ENCODE measurements at regions not wholly inside any gene's neighbourhood (a gene's known extent, or its start where the extent isn't known, plus 50 kb on each side); places are given as distances from the start of the nearest gene placed in this dataset.
"Not testable (repeated sequence)": the region's sequence is repeated elsewhere in the genome, so short reads cannot be mapped to it uniquely, and the experiment has no call there.

- DNase-seq, result no peak
Observed at GRCh38 chr20:52004715-52005114, 186.9 kb downstream of the ZFP64 start.

- DNase-seq, result no peak
Observed at GRCh38 chr20:52004018-52004417, 187.6 kb downstream of the ZFP64 start.

GRCh38 chr20:52003415-52003814 lies 188.2 kb downstream of the ZFP64 start:
- DNase-seq, result no peak

DNA sequence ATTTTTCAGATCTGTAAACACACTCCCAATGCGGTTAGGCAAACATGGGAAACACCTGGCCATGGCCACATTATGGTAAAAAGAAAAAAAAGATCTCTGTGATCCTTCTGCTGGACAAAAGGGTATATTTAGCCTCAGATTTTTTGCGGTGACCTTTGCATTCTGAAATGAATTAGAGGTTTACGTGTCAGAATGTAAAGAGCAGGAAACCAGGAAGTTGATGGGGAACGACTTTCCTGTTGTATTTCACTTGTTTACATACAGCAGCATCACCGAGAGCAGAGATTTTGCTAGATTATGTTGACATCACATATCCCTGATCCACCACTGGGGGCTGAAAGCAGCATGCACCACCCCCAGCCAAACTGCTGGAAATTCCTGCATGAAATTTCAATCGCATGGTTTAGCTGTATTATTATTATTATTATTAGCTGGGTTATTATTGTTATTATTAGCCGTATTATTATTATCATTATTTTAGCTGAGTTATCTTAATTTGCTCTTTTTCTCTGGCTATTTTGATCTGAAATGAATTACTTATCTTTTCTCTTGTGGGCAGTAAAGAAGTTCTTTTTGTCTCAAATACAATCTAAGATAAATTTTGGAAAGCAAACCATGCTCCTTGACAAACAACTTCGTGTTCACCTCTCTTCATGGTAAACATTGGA lies 189.4 kb downstream of the ZFP64 start:
- no peak for DNase-seq

GRCh38 chr20:51997281-51997936 lies 194.2 kb downstream of the ZFP64 start:
- not testable (repeated sequence) for DNase-seq

DNA sequence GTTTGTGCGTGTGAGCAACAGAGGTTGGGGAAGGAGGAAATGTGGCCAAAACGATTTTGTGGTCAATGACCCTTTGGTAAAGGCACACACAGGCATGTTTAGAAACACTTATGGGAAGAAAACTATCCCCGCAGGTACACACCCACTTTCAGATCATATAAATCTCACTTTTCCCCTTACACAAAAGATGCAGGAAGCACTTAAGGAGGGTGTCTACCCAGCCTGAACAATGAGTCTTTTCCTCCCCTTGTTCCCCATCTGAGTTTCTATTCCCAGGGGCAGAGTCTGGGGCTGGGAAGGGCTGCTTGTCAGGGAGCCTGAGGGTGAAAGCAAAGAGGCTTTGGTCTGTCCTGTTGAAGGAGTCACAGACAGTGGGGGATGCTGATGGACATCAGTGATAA lies 193.2 kb upstream of the SALL4 start:
- no peak for DNase-seq

- no peak for DNase-seq
Observed at GRCh38 chr20:51994751-51995417, 192.6 kb upstream of the SALL4 start.

DNA sequence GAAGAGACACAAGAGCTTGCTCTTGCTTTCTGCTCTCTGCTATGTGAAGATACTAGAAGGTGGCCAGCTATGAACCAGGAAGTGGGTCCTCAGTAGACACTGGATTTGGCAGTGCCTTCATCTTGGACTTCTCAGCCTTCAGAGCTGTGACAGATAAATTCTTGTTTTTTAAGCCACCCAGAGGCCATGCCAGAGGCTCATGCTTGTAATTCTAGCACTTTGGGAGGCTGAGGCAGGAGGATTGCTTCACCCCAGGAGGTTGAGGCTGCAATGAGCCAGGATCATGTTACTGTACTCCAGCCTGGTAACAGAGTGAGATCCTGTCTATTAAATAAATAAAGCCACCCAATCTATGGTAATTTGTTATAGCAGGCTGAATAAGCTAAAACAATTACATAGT lies 185.5 kb upstream of the SALL4 start:
- DNase-seq, result no peak

- DNase-seq, result no peak
Observed at GRCh38 chr20:51985013-51985415, 182.7 kb upstream of the SALL4 start.

- no peak for DNase-seq
Observed at GRCh38 chr20:51980277-51980676, 178.0 kb upstream of the SALL4 start.

GRCh38 chr20:51979226-51979625 lies 176.9 kb upstream of the SALL4 start:
- no peak for DNase-seq

DNA sequence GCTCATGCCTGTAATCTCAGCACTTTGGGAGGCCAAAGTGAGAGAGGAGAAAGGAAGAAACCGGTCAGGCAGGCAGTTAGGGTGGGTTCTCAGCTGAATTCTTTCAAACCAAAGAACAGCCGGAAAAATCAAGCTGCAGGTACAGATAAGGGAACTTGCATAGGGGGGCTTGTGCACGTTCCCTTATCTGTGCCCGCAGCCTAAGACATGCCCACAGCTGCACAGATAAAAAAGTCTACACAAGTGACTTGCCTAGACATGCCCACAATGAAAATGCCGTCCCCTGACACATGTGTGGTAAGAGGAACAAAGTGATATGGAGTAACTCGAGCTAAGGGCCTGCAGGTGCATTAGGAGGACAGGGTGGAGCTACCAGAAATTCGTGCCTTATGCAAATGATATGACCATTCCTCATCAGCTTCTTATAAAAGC lies 175.8 kb upstream of the SALL4 start:
- DNase-seq, result no peak

DNA sequence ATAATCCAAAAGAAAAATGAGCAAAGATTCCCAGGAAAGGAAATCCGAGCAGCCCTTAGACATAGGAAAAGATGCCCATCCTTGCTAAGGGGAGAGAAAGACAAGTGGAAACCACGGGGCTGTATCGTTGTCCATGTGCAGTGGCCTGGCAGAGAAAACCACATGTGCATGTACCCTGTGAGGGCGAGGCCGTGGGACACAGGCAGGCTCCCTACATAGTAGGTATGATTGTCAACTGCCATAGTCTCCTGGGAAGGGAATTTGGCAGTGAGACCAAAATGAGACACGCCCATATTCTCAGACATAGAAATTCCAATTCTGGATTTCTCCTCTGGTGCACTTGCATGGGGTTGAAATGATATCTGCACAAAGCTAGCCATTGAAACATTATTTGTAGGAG lies 169.7 kb upstream of the SALL4 start:
- DNase-seq, result no peak

DNA sequence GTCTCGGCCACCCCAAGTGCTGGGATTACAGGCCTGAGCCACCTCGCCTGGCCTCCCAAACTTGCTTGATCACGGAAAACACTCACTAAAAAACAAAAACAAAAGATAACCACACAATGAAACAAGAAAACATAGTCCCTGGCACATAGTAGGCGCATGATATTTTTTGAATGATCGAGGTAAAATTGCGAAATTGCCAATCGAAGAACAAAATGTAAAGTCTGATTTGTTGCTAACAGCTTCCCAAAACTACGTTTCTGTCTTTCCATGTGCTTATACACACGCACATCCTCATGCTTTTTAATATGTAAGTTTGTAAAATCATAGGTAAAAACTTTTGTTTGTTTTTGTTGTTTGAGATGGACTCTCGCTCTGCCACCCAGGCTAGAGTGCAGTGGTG lies 168.5 kb upstream of the SALL4 start:
- DNase-seq, result no peak

DNA sequence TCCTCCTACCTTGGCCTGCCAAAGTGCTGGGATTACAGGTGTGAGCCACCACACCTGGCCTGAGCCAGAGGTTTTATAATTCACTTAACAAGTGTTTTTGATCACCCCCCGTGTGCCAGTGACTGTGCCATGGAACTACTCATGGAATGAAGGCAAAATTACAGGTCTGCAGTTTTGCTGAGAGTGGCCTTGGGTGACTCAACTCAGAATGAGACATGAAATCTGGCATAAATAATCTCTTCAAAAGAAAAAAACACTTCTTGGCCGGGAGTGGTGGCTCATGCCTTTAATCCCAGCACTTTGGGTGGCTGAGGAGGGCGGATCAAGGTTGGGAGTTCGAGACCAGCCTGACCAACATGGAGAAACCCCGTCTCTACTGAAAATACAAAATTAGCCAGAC lies 166.9 kb upstream of the SALL4 start:
- no peak for DNase-seq

DNA sequence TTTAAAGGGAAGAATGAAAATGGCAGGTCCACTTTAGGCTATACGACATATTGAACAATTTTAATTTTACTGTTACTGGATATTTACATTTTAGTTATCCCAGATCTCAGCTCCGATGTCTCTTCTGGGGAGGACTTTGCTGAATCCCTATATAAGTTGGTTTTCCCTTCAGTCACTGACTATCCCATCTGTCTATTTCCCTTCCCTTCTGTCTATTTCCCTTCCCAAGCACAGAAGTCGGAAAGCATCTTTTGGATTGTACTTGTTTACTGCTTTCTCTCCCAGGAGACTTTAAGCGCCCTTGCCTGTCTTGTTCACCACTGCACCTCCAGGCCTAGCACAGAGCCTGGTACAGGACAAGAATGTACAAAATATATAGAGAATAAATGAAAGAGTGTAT lies 165.8 kb upstream of the SALL4 start:
- DNase-seq, result no peak

GRCh38 chr20:51966296-51966971 lies 164.1 kb upstream of the SALL4 start:
- DNase-seq, result no peak

GRCh38 chr20:51961964-51962761 lies 159.8 kb upstream of the SALL4 start:
- DNase-seq, result no peak

DNA sequence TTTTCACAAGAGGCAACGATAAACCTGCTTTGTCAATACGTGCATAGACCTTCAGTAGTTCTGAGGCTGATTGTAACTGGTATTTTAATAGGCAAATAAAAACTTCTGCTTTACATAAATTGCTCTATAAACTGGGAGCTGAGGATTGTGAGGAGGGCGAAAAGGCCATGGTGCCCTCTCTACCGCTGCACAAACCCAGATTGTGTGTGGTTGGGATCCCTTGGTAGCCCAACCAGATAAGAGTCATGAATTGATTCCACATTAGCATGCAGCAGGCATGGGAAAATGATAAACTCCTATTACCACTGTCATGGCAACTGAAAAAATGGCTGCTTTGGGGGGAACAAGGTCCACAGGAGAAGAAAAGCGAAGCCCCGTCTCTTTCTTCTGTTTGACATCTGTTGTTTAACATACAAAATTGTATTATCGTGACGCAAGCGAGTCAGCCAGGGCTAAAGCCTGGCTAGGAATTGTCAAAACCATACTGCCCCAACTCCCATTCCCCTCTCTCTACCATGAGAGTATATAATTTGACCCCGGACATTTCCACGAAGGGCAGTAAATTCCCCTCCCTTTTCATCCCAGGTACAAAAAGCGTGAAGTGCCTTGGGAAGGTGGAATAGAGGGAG lies 157.8 kb upstream of the SALL4 start:
- no peak for DNase-seq

DNA sequence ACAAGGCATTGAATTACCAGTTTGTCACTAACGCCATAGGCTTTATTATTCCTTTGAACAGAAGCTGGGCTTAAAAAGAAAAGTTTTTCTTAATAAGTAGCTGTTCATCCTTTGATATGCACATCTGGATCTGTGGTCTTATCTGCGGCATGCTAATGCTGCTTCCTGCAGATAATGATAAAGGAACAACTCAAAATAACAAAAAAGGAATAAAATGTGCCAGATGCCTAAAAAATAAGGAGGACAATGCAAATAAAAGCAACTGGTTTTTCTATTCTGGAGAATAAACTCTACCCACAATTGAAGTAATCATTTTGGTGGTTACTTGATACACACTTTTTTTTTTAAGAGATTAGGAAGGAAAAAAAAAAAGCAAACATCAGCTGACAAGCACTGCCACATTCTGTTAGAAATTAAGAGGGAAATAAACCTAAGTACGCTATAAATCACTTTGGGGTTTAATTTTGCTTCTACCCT lies 156.8 kb upstream of the SALL4 start:
- no peak for DNase-seq

DNA sequence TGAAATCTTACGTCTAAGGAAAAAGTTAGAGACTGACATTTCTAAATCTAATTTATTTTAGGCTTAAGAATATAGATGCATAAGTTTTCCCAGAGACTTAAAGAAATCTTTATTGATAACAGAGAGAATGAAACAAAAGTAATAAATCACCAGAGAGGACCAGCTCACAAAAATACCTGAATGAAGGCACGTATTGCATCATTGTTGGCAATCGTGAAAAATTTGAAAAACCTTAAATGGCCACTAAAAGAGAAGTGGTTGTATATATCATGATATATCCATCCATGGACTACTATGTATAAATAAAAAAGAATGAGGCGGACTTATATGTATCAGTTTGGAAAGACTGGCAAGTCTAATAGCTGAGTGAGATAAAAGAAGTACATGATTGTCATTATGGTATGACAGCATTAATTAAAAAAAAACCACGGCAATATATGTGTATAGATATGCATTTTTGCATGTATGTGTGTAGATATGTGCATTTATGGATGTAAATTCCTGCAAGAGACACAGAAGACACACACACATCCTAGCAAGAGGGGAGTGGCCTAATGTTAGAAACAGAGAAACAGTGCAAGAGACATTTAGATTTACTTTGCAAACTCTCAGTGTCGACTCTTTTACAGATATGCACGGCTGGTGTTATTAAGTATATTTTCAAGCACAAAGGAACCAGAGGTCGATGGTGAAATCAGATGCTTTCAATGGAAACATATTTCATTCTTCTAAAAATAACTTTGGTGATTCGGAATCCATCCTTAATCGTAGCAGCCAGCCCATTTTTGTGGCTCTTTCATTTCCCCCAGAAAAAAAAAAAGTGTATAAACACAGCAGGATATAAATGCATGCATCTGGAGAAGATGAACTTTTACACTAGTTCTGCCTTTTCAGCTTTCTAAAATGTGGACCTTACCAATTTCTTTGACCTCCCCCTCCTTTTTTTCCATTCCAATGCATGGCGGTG lies 156.1 kb upstream of the SALL4 start:
- no peak for DNase-seq
